Mesenteric fat pad (tissue), 1 donor: ENCODE measurements at regions not wholly inside any gene's neighbourhood (a gene's known extent, or its start where the extent isn't known, plus 50 kb on each side); places are given as distances from the start of the nearest gene placed in this dataset.
"Not testable (repeated sequence)": the region's sequence is repeated elsewhere in the genome, so short reads cannot be mapped to it uniquely, and the experiment has no call there.

Source experiments
- DNase-seq: peaks from one replicate; pipeline ENCODE4 v3.0.0-alpha.2; 2020; ENCODE audit warnings: low spot score
- donor health status: DM: yes; HTN: yes; CAD: no.

DNA sequence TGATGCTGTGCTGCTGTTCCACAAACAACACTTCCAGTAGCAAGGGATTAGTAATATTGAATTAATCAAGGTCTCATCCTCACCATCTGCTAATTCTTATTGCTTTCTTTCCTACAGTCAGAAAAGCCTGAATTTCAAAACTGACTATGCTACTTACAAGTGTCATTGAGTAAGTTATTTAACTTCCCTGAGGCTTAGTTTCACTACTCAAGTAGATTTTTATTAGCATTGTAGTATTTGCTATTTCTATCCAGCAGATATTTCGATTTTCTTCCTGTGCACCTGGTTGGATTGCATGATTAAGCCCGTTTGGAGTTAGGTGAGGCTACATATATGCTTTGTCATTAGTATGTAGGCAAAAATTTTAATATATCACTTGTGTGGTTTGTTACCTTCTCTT lies 591.5 kb downstream of the TRHDE start:
- DNase-seq: no peak

- no peak for DNase-seq
These were observed 593.8 kb downstream of the TRHDE start for GRCh38 chr12:72865921-72866320.

- no peak for DNase-seq
These were observed 596.9 kb downstream of the TRHDE start for GRCh38 chr12:72869024-72869423.

DNA sequence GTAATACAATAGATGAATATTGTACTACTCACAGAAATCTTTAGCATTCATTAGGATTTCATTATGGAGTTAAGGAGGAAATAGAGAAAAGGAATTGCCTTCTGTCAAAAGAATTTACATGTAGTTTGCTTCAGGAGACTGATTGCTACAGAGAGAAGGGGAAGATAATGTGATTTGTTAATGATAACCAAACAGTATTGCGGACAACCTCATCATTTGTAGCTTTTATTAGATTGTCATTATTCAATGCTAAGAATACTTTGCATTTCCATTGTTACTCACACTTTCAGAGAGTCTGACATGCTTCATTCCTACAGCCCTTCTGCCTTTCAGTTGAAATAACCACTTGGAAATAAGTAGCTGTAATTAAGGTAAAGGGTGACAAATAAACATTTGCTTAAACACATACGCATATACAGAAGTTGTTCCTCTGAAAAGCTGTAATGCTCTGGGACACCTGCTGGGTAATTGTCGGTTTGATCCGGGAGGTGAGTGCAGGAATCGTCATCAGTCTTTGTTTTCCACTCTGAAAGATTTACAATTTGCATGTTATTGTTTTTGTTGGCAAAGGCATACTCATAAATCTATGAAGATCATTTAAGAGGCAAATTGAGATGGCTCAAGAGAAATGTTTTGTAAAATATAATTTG lies 600.2 kb downstream of the TRHDE start:
- DNase-seq: no peak

- DNase-seq: no peak
These were observed 600.8 kb downstream of the TRHDE start for GRCh38 chr12:72872996-72873395.

DNA sequence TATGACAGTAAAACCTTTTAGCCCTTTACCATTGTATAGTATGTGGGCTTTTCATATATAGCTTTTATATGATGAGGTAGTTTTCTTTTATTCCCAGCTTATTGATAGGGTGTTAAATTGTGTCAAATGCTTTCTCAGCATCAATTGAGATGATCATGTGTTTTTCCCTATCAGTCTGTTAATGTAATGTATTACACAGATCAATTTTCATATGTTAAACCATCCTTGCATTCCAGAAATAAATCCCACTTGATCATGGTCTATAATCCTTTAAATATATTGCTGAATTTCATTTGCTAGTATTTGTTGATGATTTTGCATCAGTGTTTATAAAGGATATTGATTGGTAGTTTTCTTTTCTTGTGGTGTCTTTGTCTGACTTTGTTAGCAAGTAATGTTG lies 603.9 kb downstream of the TRHDE start:
- no peak for DNase-seq

DNA sequence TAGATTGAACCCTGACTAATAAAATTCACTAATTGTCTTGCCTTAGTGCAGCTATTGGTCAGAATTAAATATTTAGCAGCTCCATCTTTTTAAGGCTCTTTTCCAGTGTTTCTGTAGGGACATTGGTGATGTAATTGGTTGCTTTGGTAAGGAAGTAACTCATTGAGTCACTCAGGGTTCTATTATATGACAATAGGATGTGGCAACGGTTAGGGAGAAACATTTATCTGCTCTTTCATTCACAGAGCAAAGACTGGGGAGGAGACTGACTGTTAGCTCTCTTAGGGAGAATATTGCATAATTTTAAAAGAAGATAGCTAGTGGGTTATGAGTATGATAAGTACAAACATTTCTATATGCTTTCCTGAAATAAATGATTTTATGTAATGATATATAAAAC lies 616.5 kb downstream of the TRHDE start:
- no peak for DNase-seq

GRCh38 chr12:72889791-72890190 lies 617.6 kb downstream of the TRHDE start:
- DNase-seq: no peak

GRCh38 chr12:72901685-72902084 lies 629.5 kb downstream of the TRHDE start:
- no peak for DNase-seq

- DNase-seq: no peak
These were observed 653.5 kb downstream of the TRHDE start for GRCh38 chr12:72925716-72926115.

DNA sequence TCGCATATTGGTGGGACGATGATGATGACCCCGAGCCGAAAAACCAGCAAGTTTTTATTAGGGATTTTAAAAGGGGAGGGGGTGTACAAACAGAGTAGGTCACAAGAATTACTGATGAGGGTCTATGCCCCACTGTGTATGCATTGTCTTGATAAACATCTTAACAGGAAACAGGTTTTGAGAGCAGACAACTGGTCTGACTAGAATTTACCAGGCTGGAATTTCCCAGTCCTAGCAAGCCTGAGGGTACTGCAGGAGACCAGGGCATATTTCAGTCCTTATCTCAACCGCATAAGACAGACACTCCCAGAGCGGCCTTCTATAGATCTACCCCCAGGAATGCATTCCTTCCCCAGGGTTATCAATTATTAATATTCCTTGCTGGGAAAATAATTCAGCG lies 659.7 kb downstream of the TRHDE start:
- DNase-seq: not testable (repeated sequence)

GRCh38 chr12:72937486-72937885 lies 665.3 kb downstream of the TRHDE start:
- DNase-seq: no peak

DNA sequence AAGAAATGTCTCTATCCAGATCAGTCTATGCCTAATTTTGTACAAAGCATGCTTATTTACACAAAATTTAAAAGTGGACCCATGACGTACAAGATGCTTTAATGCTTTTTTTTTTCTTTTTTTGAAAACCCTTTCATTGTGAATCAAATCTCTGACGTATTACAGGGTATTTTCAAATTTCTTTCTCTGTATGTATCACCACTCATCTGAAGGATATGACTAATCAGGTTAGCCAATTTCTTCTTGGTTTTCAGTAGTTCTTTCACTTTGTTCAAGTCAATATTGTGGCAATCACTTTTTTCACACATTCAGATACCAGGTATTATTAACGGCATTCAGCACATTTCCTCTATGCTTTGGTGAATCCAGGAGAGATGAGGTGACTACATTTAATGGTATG lies 685.3 kb downstream of the TRHDE start:
- DNase-seq: no peak

DNA sequence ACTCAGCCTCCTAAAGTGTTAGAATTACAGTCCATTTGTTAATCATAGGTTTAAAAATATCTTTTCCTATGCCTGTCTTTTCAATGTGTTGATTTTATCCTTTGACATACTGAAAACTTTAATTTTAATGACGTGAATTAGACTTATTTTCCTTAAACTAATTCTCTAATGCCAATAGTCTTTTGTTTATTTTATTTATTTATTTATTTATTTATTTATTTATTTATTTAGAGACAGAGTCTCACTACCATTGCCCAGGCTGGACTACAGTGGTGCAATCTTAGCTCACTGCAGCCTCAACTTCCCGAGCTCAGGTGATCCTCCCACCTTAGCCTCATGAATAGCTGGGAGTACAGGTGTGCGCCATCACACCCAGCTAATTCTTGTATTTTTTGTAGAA lies 694.5 kb downstream of the TRHDE start:
- no peak for DNase-seq

- DNase-seq: no peak
These were observed 702.9 kb downstream of the TRHDE start for GRCh38 chr12:72974954-72975555.

- DNase-seq: no peak
These were observed 706.8 kb downstream of the TRHDE start for GRCh38 chr12:72978999-72979398.

GRCh38 chr12:72982356-72982755 lies 710.2 kb downstream of the TRHDE start:
- no peak for DNase-seq

DNA sequence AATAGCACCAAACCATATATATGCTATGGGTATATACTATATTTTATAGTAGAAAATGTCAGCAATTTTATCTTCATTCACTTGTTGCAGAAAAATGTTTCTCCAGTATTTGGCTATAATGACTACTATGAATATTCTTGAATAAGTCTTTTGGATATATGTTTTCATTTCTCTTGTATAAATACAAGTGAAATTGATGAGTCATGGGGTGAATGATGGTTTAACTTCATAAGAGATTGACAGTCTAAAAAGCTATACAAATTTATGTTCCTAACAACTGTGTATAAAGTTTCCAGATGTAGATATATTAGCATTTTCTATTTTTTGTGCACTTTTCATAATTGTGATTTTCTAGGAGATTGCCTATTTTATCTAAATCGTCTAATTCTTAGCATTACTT lies 714.8 kb downstream of the TRHDE start:
- DNase-seq: no peak

DNA sequence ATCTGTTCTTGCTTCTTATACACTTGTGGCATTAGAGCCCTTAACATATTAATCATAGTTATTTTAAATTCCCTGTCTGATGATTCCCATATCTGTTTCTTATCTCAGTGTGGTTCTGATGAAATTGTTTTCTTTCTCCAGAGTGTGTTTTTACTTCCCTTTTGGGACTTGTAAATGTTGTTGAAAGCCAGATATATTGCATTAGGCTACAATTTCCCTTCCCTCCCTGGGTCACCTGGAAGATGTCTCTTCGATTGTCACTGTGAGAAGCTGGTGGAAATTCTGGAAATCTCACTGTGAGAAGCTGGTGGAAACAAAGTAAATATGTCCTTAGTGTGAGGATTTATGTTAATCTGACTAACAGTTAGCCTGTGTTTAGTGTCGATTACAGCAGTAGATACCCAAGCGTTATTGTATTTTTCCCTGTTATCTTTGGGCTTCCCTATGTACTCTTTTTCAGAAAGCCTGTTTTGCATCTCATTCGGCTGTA lies 717.3 kb downstream of the TRHDE start:
- DNase-seq: no peak

DNA sequence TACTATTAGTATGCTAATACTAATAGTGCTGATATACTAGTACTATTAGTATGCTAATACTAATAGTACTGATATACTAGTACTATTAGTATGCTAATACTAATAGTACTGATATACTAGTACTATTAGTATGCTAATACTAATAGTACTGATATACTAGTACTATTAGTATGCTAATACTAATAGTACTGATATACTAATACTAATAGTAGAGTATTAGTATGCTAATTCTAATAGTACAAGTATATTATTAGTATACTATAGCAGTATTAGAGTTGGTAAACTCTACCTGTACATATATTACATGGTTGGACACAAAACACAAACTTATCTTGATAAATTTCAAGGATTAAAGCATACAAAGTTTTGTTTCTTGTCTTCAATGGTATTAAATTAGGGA lies 722.9 kb downstream of the TRHDE start:
- DNase-seq: not testable (repeated sequence)

GRCh38 chr12:72995616-72996015 lies 723.4 kb downstream of the TRHDE start:
- DNase-seq: no peak

GRCh38 chr12:73001806-73002205 lies 729.6 kb downstream of the TRHDE start:
- not testable (repeated sequence) for DNase-seq

GRCh38 chr12:73002504-73002903 lies 730.3 kb downstream of the TRHDE start:
- not testable (repeated sequence) for DNase-seq
